ENCODE measurements at regions not wholly inside any gene's neighbourhood (a gene's known extent, or its start where the extent isn't known, plus 50 kb on each side); places are given as distances from the start of the nearest gene placed in this dataset.

DNA sequence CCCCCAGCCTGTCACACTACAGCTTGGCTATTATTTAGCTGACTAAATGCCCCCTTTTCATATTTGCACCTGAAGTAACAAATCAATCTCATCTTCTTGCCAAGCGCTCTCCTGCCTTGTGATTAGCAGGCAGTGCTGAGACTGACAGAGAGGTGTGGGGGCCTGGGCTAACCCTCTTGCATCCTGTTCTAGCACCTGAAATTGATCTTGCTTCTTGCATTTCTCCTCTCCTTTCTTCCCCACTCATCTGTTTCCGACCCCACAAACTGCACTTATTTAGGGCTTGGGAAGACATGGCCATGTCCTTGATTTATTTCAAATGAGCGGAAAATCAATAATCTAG, 309.0 kb upstream of the PROK2 start:
- intact Hi-C loops (cut with DNase I; ENCODE audit: low total_unique reads): loop anchor here (10.0 kb wide), 1 partner anchor 171 kb away; no protein-coding TSS in a partner anchor
- no peak for DNase-seq
- H3K27ac ChIP-seq: no peak overlapping the region
- peaks cover 0 to 11% (median 7%) of the 10 kb centered on the region in 4 donors for H3K4me1 ChIP-seq
- H3K36me3 ChIP-seq: no peaks in the 10 kb centered on the region
- H3K9me3 ChIP-seq: no peaks in the 10 kb centered on the region
- TF ChIP-seq, protein P1, sequence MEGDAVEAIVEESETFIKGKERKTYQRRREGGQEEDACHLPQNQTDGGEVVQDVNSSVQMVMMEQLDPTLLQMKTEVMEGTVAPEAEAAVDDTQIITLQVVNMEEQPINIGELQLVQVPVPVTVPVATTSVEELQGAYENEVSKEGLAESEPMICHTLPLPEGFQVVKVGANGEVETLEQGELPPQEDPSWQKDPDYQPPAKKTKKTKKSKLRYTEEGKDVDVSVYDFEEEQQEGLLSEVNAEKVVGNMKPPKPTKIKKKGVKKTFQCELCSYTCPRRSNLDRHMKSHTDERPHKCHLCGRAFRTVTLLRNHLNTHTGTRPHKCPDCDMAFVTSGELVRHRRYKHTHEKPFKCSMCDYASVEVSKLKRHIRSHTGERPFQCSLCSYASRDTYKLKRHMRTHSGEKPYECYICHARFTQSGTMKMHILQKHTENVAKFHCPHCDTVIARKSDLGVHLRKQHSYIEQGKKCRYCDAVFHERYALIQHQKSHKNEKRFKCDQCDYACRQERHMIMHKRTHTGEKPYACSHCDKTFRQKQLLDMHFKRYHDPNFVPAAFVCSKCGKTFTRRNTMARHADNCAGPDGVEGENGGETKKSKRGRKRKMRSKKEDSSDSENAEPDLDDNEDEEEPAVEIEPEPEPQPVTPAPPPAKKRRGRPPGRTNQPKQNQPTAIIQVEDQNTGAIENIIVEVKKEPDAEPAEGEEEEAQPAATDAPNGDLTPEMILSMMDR (IDR thresholded peaks at IDR 0.05): no peak
- no peak overlapping the region for H3K4me3 ChIP-seq
- H3K27me3 ChIP-seq: no peaks in the 10 kb centered on the region

DNA sequence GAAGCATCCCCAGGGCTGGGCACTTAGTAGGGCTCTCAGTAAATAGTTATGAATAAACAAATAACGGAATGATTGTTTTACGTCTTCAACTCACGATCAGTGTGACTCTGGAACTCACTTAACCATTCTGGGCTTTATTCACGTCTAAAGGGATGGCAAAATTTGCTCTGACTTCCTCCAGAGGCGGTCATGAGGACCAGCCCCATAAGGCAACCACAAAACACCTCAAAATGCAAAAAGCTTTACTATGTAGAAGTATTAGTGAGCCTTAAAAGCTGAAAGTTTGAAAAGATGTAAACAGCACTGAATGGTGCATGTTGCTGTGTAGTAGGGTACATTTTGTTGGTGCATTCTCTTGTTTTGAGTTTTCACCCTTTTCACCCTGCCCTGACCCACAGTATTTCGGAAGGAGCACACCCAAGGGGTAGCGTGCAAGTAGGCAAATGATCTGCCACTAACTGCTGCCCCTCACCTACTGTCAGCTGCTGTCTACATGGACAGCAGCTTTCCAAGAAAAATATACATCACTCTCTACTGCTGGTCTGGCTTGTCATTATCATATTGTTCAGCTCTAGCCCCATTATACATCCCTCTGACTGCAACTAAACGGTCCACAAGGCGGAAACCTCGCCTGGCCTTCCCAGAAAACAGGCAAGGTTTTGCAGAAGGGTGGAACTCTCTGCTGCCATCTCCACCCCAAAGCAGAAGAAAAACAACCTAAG, 308.5 kb upstream of the PROK2 start:
- no peak for DNase-seq
- no peak overlapping the region for H3K27ac ChIP-seq
- H3K9me3 ChIP-seq: no peaks in the 10 kb centered on the region
- no peaks in the 10 kb centered on the region for H3K27me3 ChIP-seq
- no peak overlapping the region for H3K4me3 ChIP-seq
- peaks cover 0 to 11% (median 7%) of the 10 kb centered on the region in 4 donors for H3K4me1 ChIP-seq
- TF ChIP-seq, protein P1 (IDR thresholded peaks at IDR 0.05): no peak
- no peaks in the 10 kb centered on the region for H3K36me3 ChIP-seq
- intact Hi-C loops (cut with DNase I; ENCODE audit: low total_unique reads): loop anchor here (10.0 kb wide), 1 partner anchor 171 kb away; no protein-coding TSS in a partner anchor

DNA sequence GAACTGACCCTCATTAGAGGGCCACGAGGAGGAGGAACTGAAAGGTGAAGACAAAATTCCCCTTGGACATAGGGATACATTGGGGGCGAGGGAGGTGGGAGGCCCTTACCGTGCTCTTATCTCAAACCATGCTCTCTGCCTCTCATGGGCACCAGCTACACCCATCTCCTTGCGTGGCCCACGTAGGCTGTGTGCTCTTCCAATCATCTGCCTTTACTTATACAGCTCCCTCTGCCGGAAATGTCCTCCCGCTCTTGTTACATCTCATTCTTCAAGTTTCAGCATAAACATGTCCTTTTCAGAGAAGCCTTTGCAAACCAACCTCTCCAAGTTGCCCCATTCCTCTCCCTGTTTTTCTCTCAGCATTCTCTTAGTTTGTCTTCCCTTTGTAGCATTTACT, 307.8 kb upstream of the PROK2 start:
- TF ChIP-seq, protein P1 (IDR thresholded peaks at IDR 0.05): no peak
- Histone ChIP-seq H3K4me3 (no peak overlapping the region), H3K9me3 (no peaks in the 10 kb centered on the region), H3K27ac (no peak overlapping the region), H3K36me3 (no peaks in the 10 kb centered on the region), H3K4me1 (peaks cover 0 to 11% (median 7%) of the 10 kb centered on the region in 4 donors), H3K27me3 (no peaks in the 10 kb centered on the region)
- no peak for DNase-seq
- intact Hi-C loops (cut with DNase I; ENCODE audit: low total_unique reads): loop anchor here (10.0 kb wide), 1 partner anchor 172 kb away; no protein-coding TSS in a partner anchor

DNA sequence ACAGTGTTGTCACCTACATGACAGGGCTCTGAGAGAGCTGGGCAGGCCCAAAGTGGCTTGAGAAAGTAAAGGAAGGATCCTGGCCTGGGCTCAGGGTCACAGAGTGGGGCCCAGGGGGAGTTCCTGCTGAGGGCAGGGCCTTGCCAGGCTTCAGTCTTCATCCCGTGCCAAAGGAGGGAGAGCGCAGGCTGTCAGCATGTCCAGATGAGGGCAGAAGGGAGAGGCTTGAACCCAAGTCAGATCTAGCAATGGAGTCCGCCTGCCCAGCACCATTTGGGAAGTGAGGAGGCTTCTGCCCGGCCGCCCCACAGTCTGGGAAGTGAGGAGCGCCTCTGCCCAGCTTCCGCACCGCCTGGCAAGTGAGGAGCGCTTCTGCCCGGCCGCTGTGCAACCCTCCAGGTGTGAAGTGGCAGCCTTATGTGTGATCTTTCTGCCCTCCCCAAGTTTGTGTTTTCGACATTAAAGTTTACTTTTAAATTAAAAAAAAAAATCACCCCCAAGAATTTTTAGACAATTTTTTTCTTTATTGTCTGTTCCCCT, 303.6 kb upstream of the PROK2 start:
- H3K9me3 ChIP-seq: no peaks in the 10 kb centered on the region
- no peak overlapping the region for H3K27ac ChIP-seq
- no peak for DNase-seq
- TF ChIP-seq, protein P1 (IDR thresholded peaks at IDR 0.05): no peak
- H3K27me3 ChIP-seq: no peaks in the 10 kb centered on the region
- no peak overlapping the region for H3K4me3 ChIP-seq
- H3K4me1 ChIP-seq: no peaks in the 10 kb centered on the region
- intact Hi-C loops (cut with DNase I; ENCODE audit: low total_unique reads): no loop called here
- H3K36me3 ChIP-seq: no peaks in the 10 kb centered on the region

DNA sequence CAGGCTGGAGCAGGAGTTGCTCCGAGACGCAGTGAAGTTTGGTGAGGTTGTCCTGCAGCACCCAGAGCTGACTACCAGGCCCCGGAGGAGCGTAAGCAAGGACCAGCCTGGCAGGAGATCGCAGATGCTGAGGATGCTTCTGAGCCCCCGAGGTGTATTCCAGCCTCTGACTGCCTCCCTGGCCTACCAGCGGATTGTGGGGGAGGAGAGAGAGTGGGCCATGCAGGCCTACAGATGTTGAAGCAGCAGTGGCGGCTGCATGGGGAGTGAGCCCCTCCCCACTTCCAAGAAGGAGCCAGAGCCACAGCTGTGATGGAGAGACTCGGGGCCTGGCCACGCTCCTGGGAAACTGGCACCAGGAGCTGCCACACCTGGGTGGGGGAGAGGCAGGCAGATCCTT, 302.5 kb upstream of the PROK2 start:
- H3K27ac ChIP-seq: no peak overlapping the region
- TF ChIP-seq, protein P1 (IDR thresholded peaks at IDR 0.05): no peak
- DNase-seq: no peak

More for the DNA sequence above, 302.5 kb upstream of the PROK2 start:
- H3K4me3 ChIP-seq: no peak overlapping the region
- intact Hi-C loops (cut with DNase I; ENCODE audit: low total_unique reads): no loop called here
- H3K9me3 ChIP-seq: no peaks in the 10 kb centered on the region
- H3K27me3 ChIP-seq: no peaks in the 10 kb centered on the region
- H3K4me1 ChIP-seq: no peaks in the 10 kb centered on the region
- H3K36me3 ChIP-seq: no peaks in the 10 kb centered on the region

Measured in tibial artery (tissue), 4 donors.